ENCODE measurements at regions not wholly inside any gene's neighbourhood (a gene's known extent, or its start where the extent isn't known, plus 50 kb on each side); places are given as distances from the start of the nearest gene placed in this dataset.
A peak's percentile ranks its signal among the peaks of the same experiment; 100 is the strongest.
"Not testable (repeated sequence)": the region's sequence is repeated elsewhere in the genome, so short reads cannot be mapped to it uniquely, and the experiment has no call there.

DNA sequence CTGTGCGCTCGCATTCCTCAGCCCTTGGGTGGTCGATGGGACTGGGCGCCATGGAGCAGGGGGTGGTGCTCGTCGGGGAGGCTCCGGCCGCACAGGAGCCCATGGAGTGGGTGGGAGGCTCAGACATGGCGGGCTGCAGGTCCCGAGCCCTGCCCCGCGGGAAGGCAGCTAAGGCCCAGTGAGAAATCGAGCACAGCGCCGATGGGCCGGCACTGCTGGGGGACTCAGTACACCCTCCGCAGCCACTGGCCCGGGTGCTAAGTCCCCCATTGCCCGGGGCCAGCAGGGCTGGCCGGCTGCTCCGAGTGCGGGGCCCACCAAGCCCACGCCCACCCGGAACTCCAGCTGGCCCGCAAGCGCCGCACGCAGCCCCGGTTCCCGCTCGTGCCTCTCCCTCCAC, 104.1 kb downstream of the SRGAP2 start:
- H3K4me3 ChIP-seq; DNase-seq (ENCODE audit: low spot score); H3K27ac ChIP-seq: not testable (repeated sequence)

DNA sequence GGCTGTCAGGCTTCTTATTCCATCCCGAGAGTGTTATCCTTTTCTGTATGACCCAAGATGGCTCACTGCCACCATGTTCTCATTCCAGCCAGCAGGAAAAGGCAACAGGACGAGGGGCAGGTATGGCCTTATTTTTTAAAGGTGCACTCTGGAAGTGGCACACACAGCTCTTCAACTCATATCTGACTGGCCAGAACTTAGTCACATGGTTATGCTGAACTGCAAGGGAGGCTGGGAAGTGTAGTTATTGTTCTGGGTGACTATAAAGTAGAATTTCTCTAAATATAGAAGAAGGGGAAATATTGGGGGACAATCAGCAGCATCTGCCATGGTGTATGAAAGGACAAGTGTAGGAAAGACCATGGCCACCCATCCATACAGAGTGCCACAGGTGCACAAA, 107.6 kb downstream of the SRGAP2 start:
- not testable (repeated sequence) for DNase-seq (ENCODE audit: low spot score); H3K4me3 ChIP-seq; H3K27ac ChIP-seq

DNA sequence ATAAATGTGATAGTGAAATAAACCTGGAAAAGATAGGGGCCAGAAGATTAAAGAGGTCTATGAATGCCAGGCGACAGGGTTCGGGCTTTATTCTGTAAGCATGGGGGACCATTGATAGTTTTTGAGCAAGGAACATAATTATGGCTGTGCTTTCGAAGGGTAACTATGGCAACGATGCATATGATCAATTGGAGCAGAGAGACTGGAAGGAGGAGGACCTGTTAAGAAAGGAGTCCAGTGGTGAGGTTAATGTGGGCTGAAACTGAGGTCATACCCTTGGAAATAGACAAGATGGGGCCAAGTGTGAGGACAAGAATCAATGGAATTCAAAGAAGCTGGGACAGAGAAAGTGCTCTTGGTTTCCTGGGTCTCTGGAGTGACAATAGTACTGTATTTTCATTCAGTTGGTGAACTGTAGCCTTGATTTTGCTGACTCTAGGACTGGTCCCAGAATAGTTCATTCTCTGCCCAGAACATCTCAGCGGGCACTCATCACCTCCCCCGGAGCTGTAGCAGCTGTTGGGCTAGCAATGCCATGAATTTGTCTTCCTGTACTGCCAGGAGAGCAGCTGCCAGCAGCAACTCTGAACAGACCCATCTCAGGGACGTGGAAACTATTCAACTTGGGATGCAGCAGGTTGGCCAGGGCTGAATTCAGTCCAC, 108.4 kb downstream of the SRGAP2 start:
- not testable (repeated sequence) for H3K4me3 ChIP-seq, H3K27ac ChIP-seq
- DNase-seq (ENCODE audit: low spot score) = peak; percentile 68

DNA sequence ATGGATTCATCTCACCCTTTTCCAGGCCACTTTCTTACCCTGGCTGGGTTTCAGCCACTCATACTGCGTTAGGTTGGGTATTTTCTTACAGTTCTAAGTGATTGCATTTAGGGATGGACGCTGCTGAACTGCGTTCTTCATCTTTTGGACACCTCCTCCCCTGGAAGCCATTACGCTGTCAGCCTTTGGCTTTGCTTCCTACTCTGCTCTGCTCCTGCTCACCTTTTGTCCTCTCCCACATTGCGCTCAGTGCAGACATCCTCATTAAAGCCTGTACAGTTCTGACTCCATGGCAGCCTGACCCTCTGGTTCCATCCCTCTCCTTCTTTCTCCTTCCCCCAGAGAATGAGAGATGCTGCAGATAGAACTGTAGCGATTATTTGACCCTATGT, 108.9 kb downstream of the SRGAP2 start:
- not testable (repeated sequence) for DNase-seq (ENCODE audit: low spot score); H3K4me3 ChIP-seq; H3K27ac ChIP-seq

DNA sequence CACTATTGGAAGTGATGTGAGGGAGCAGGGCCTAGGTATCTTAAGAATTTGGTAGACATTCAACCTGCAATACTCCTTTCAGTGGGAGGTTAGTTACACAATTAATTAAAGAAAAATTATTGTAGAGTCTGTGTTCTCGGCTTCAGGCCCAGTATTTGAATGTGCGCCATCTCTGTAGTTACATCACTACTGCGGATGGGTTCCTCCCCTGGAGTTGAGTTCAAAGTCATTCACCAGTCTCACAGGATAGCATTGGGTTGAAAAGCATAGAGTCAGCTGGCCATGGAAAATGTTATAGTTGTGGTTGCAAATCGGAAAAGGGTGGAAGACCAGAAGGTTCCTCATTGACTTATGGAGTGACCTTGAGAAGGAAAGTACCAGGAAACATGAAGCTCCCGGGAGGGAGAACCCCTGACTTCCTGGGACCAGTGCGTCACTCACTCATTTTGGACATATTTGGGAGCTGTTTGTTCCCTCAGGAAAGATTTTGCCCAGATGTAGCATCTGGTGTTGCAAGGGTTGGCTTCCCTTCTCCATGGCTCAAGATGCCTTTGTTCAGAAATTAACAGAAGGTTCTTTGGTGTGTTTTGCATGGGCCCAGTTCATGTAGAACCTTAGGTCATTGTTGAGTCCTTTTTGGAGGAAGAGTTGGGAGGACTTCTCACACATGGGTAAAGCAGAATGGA, 111.8 kb downstream of the SRGAP2 start:
- DNase-seq (ENCODE audit: low spot score); H3K27ac ChIP-seq; H3K4me3 ChIP-seq: not testable (repeated sequence)

DNA sequence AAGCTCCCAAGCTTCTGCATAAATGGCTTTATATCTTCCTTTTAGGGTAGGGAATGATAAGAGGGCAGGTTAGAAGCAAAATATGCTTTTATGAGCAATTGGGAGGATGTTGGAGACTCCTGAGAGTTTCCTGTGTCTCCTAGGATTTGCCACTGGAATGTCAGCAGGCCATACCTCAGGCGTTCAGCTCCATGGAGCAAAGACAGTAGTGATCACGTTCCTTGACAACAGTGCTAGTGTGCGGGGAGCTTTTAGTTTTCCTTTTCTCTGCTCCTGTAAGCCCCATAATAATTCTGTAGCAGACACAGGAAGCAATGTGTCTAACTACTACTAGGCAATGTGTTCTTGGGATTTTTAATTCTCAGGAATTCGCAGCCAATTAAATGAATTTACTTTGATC, 113.6 kb downstream of the SRGAP2 start:
- not testable (repeated sequence) for H3K4me3 ChIP-seq; DNase-seq (ENCODE audit: low spot score); H3K27ac ChIP-seq

DNA sequence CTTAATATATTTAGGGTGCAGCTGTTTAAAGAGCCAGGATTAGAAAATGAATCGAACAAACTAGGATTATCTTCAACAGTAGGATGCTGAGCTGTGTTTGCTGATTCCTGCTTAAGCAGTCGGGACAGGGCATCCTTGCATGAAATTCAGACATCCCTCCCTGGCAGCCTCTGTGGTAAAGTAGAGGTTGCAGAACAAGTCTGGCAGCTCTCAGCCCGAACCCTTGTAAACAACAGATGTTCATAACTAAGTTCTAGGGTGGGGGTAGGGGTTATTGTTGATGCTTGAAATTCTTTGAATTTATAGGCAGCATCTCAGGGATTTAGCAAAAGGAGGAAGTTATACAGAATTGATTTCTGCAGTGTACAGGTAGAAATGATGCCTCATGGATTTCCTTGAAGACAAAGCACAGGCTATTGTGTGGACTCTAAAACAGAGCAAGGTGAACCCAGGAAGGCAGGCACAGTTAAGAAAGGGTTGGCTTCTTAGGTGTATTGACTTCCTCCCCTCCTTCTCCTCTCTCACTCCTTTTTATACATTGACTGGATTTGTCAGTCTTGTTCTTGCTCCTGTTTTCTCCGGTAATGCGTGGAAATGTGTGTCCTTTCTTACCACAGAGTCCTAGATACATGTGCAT, 114.7 kb downstream of the SRGAP2 start:
- not testable (repeated sequence) for DNase-seq (ENCODE audit: low spot score); H3K27ac ChIP-seq; H3K4me3 ChIP-seq

DNA sequence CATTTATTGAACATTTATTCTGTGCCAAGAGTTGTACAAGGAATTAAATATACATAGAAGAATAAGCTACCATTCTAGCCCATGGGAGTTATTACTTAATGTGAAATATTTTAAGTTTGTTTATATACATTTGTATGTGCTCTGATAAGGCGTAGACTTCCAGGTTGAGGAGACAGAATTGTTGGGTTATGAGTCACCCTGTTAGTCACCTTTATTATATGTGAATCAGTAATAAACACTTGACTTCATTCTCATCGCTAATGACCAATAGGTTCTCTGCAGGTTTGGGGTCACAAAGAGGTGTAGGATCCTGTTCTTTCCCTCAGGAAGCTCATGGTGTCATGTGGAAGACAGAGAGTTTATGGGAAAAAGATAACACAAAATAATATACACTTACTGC, 116.9 kb downstream of the SRGAP2 start:
- H3K4me3 ChIP-seq; DNase-seq (ENCODE audit: low spot score); H3K27ac ChIP-seq: not testable (repeated sequence)

DNA sequence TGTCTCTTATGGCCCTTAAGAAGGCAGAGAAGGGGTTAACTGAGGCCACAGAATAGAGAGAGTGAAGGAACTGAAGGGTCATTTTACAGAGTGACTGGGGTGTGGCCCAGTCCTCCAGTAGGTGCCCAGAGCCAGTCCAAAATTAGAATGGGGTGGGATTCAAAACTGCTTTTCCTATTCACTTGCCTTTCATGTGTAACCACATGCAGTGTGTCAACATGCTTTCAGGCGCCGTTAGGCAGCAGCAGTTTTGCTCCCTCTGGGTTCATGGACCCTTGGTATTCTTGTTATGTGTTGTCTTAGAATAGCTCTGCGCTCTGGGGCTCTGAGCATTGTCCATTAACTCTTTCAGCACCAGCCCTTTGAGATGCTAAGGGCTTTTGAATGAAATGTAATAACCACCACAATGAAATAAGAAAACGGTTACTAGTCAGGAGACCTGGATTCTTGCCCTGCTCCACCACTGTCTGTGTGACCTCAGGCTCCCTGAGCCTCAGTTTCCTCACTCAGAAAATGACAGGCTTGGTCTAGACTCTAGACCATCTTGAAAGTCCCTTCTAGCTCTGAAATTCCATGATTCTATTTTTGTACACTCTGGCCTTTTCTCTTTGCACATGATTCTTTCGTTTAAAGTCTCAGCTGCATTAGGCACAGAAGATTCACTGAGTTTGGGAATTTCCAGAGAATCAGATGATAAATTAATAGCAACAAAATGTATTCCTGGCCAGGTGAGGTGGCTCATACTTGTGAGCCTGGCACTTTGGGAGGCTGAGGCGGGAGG, 123.0 kb downstream of the SRGAP2 start:
- H3K4me3 ChIP-seq; DNase-seq (ENCODE audit: low spot score); H3K27ac ChIP-seq: not testable (repeated sequence)

DNA sequence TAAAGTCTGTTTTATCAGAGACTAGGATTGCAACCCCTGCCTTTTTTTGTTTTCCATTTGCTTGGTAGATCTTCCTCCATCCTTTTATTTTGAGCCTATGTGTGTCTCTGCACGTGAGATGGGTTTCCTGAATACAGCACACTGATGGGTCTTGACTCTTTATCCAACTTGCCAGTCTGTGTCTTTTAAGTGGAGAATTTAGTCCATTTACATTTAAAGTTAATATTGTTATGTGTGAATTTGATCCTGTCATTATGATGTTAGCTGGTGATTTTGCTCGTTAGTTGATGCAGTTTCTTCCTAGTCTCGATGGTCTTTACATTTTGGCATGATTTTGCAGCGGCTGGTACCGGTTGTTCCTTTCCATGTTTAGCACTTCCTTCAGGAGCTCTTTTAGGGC, 128.3 kb downstream of the SRGAP2 start:
- H3K27ac ChIP-seq; DNase-seq (ENCODE audit: low spot score); H3K4me3 ChIP-seq: not testable (repeated sequence)

DNA sequence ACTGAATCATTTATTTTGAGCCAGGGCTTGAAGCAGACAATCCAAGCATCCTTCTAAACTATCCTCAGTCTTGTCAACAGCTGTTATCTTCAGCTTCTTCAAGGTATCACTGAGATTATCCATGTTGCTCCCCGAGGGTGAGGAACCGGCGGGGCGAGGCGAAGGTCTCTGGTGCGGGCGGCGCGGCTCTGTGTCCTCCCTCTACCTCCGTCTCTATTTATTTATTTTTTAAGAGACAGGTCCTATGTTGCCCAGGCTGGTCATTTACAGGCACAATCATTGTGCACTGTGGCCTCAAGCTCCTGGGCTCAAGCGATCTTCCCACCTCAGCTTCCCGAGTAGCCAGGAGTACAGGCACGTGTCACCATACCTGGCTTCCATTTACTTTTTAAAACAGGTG, 130.0 kb downstream of the SRGAP2 start:
- DNase-seq (ENCODE audit: low spot score); H3K4me3 ChIP-seq; H3K27ac ChIP-seq: not testable (repeated sequence)

DNA sequence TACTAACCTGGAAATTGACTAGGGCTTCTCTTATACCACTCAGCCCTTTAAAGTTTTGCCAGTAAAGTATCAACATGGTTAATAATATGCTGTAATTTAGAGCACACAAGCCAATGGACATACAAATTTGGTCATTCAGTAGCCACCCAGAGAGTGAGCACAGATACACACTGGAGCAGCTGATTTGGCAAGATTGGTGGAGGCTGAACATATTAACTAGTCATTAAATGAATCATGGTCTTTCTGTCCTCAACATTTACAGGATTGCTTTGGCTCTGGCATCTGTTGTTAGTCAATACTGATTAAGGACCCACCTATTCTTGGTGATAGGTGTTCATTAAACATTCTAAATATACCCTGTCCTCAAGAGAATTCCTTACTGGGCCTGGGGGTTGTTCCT, 130.6 kb downstream of the SRGAP2 start:
- H3K4me3 ChIP-seq; H3K27ac ChIP-seq; DNase-seq (ENCODE audit: low spot score): not testable (repeated sequence)

DNA sequence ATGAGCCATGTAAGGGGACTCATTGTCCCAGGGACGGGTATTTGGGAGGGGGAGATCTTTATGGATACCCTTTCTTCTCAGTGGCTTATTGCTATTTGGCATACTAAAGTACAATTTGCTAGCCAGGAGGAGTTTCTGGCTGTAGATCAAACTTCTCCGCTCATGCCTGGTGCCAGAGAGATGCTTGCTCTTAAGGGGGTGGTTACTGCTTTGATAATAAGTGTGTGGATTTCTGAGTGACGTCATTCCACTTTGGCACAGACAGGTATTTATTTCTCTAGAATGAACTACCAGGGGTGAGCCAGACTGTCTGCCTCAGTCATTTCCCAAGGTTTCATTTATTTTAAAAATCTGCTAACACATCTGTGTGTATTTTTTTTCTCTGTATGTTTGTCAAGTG, 131.1 kb downstream of the SRGAP2 start:
- DNase-seq (ENCODE audit: low spot score); H3K27ac ChIP-seq; H3K4me3 ChIP-seq: not testable (repeated sequence)

DNA sequence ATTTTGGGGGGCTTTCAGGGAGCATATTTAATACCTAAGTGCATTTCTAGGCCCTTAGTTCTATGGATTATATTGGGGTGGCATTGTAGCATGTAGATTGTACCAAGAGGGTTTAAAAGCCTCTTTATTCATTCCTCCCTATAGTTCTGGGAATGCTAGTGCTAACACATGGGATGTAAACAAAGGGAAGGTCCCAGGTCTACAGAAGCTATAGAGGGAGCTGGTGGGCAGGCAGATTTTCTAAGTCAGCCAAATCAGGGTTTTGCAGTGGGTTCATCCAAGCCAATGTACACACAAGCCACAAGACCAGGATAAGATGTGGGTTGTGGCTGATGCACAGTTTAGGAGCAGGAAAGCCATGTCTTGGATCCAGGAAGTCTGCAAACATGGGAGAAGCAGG, 131.8 kb downstream of the SRGAP2 start:
- H3K4me3 ChIP-seq; DNase-seq (ENCODE audit: low spot score); H3K27ac ChIP-seq: not testable (repeated sequence)

DNA sequence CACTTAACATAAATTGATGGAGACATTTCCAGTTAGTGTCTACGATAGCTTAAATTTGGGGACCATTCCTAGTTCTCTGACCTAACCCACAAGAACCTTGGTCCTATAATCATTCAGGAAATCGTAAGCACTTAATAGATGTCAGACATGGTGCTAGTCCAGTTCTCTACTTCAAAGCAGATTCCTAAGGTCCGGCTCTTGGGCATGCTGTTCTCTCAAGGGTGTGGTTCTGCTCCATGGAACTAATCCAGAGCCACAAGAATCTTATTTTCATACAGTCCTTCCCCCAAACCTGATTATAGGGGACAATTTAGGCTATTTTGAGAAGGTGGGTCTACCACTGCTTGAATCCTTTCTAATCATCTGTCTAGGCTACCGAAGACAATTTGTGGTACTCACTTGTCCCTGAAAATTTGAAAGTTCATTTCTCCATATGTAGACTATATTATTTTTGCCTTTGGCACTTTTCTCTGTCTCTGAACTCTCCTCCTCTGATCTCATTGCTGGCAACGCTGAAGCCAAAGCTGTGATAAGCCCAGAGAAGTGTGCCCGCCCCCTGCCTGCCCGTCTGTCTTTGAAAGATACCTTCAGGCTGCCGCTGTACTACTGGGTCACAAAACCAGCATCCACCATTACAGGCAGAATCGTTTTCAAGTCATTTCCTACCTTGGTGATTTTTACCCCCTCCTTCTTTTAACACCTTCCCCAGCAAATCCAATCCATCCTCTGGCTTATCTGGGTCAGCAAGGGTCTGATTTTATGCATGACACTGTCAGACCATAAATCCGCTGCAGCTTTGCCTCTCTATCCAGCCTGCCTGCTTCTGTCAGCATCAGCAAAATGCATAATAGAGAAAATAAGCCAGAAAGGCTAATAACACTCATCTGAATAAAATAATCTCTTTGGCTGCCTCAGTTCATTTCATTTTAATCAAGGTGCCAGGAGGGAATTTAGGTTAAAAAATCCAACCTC, 132.8 kb downstream of the SRGAP2 start:
- not testable (repeated sequence) for DNase-seq (ENCODE audit: low spot score); H3K4me3 ChIP-seq; H3K27ac ChIP-seq

DNA sequence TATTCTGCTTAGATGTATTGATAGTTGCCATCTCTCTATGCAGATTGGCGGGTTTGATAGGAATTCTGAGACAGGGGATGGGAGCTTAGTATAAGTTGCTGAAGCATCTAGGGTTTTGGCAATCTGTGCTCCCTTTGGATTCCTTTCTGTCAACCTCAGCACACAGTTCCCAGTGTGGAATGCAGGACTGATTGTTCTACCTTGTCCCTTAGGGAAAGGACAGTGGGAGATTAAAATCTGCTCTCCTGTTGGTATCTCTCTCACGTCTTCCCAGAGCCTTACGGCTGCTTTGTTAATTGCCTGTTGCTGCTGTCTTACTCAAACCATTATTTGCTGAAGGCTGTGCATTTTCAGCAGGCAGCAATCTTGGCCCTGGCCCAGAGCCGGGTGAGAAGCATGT, 133.3 kb upstream of the IKBKE start:
- not testable (repeated sequence) for H3K27ac ChIP-seq; H3K4me3 ChIP-seq; DNase-seq (ENCODE audit: low spot score)

DNA sequence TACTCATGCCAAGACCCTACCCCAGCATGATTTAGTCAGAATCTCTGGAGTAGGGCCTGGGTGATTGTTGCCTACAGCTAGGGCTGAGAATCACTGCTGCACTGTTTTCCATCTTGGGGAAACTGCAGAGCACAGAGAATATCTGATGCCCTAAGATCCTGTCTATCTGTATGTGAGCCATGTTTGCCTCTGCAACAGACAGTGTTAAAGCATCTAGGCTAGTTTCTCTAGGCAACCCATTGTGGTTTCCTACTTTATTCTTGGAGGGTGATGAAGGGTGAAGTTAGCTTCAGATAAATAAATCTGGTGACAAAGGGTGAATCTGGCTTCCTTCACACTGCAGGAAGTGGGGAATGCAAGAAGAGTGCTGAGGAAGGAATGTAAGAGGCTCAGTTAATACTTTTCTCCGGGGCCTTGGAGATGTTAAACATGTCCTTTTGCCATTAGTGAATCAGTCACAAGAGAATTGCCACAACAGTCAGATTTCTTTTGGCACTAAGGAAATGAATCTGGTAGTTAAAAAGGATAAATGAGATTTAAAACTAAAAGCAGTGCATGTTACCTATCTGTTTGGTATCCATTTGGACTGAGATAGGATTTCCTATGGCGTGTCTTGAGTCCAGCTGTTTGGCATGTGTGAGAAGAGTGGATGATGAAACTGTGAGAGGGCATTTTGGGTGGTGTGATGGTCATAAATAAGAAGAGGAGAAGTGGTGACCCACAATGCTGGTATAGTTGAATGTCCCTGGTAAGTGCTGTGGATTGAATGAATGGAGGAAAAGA, 119.6 kb upstream of the IKBKE start:
- not testable (repeated sequence) for H3K4me3 ChIP-seq; DNase-seq (ENCODE audit: low spot score); H3K27ac ChIP-seq
